Calu3 (cell line): ENCODE measurements at regions not wholly inside any gene's neighbourhood (a gene's known extent, or its start where the extent isn't known, plus 50 kb on each side); places are given as distances from the start of the nearest gene placed in this dataset.

ENCODE experiments used
- BruUV-seq: library from RNA; stranded (reverse); fragments of 400-500 nt; replicated peaks from 2 replicates; lab custom pipeline; 2021; lab: Mats Ljungman, UMichigan
- CTCF ChIA-PET: fragments of 300-600 bp; sonication (Branson Sonifier 250); formaldehyde crosslinking; loops from one replicate; lab custom pipeline; 2022; ENCODE audit warnings: antibody characterized with exemption; lab: Charles Lee
- DNase-seq: peaks from one replicate; pipeline ENCODE4 v3.0.0; 2022
- H3K27ac Mint-ChIP-seq: one replicate; pipeline ENCODE4 v1.8.0; 2022; ENCODE audit warnings: mixed read lengths; ENCODE audit not compliant: unreplicated experiment
- H3K27me3 Mint-ChIP-seq: one replicate; pipeline ENCODE4 v1.8.0; 2022; ENCODE audit warnings: mixed read lengths; ENCODE audit not compliant: unreplicated experiment
- H3K36me3 Mint-ChIP-seq: one replicate; pipeline ENCODE4 v1.8.0; 2022; ENCODE audit warnings: mild to moderate bottlenecking, moderate library complexity, mixed read lengths; ENCODE audit not compliant: insufficient read depth, unreplicated experiment
- H3K4me1 Mint-ChIP-seq: one replicate; pipeline ENCODE4 v1.8.0; 2022; ENCODE audit warnings: mild to moderate bottlenecking, low read depth, mixed read lengths; ENCODE audit not compliant: unreplicated experiment
- H3K4me3 Mint-ChIP-seq: one replicate; pipeline ENCODE4 v1.8.0; 2022; ENCODE audit warnings: mild to moderate bottlenecking, low read depth, moderate library complexity, mixed read lengths; ENCODE audit not compliant: unreplicated experiment
- H3K9me3 Mint-ChIP-seq: one replicate; pipeline ENCODE4 v1.8.0; 2022; ENCODE audit warnings: low read depth, mixed read lengths; ENCODE audit not compliant: unreplicated experiment
- CTCF ChIP-seq: fragments of 200-600 bp; IDR thresholded peaks from one replicate; pipeline ENCODE4 v1.8.0; 2022; ENCODE audit warnings: antibody characterized with exemption; ENCODE audit not compliant: unreplicated experiment
- intact Hi-C: fragments of 100-400 bp; cut with micrococcal nuclease; formaldehyde crosslinking; loops from one replicate; pipeline ENCODE4 v1.10.0; 2022; ENCODE audit not compliant: unreplicated experiment

GRCh38 chr11:23063276-23063675, 203.0 kb upstream of the CCDC179 start:
- Mint-ChIP-seq H3K4me3 (no peak overlapping the region), H3K9me3 (peaks cover 6% of the 10 kb centered on the region), H3K36me3 (no peaks in the 10 kb centered on the region), H3K4me1 (no peaks in the 10 kb centered on the region), H3K27ac (no peak overlapping the region), H3K27me3 (no peaks in the 10 kb centered on the region)
- BruUV-seq, result no TSS peak
- intact Hi-C loops, result no loop called here
- no peak for TF ChIP-seq CTCF
- CTCF ChIA-PET, result no interaction called here
- DNase-seq, result no peak

- CTCF ChIA-PET, result no interaction called here
- no peak for DNase-seq
- Mint-ChIP-seq H3K27me3 (no peaks in the 10 kb centered on the region), H3K4me3 (no peak overlapping the region), H3K27ac (peak overlapping the region; percentile 50), H3K4me1 (peaks cover 14% of the 10 kb centered on the region), H3K9me3 (no peaks in the 10 kb centered on the region), H3K36me3 (no peaks in the 10 kb centered on the region)
- no peak for TF ChIP-seq CTCF
- no TSS peak for BruUV-seq
- intact Hi-C loops, result no loop called here
Observed at GRCh38 chr11:23078289-23078971, 218.2 kb upstream of the CCDC179 start.

- no TSS peak for BruUV-seq
- no peak overlapping the region for H3K27ac Mint-ChIP-seq
- H3K9me3 Mint-ChIP-seq, result no peaks in the 10 kb centered on the region
- H3K4me1 Mint-ChIP-seq, result peaks cover 14% of the 10 kb centered on the region
- intact Hi-C loops, result no loop called here
- no peak overlapping the region for H3K4me3 Mint-ChIP-seq
- CTCF ChIA-PET, result no interaction called here
- no peaks in the 10 kb centered on the region for H3K27me3 Mint-ChIP-seq
- DNase-seq, result no peak
- TF ChIP-seq CTCF, result no peak
- H3K36me3 Mint-ChIP-seq, result no peaks in the 10 kb centered on the region
Observed at GRCh38 chr11:23079382-23079813, 219.1 kb upstream of the CCDC179 start.

GRCh38 chr11:23087407-23087806, 227.1 kb upstream of the CCDC179 start:
- CTCF ChIA-PET, result no interaction called here
- H3K4me1 Mint-ChIP-seq, result no peaks in the 10 kb centered on the region
- no peak for TF ChIP-seq CTCF
- no peaks in the 10 kb centered on the region for H3K36me3 Mint-ChIP-seq
- H3K27me3 Mint-ChIP-seq, result no peaks in the 10 kb centered on the region
- intact Hi-C loops, result no loop called here
- no peak overlapping the region for H3K27ac Mint-ChIP-seq
- no peaks in the 10 kb centered on the region for H3K9me3 Mint-ChIP-seq
- no TSS peak for BruUV-seq
- H3K4me3 Mint-ChIP-seq, result no peak overlapping the region
- no peak for DNase-seq
